VCaP (cell line): ENCODE measurements at regions not wholly inside any gene's neighbourhood (a gene's known extent, or its start where the extent isn't known, plus 50 kb on each side); places are given as distances from the start of the nearest gene placed in this dataset.
A peak's percentile ranks its signal among the peaks of the same experiment; 100 is the strongest.
"Not testable (repeated sequence)": the region's sequence is repeated elsewhere in the genome, so short reads cannot be mapped to it uniquely, and the experiment has no call there.

Experiments
- H3K27ac ChIP-seq: fragments of 450-650 bp; 2 replicates; pipeline ENCODE4 v1.5.1; 2017
- CTCF ChIP-seq: fragments of 450-650 bp; conservative IDR thresholded peaks from 2 replicates; pipeline ENCODE4 v1.5.1; 2017; ENCODE audit warnings: mild to moderate bottlenecking, moderate library complexity

DNA sequence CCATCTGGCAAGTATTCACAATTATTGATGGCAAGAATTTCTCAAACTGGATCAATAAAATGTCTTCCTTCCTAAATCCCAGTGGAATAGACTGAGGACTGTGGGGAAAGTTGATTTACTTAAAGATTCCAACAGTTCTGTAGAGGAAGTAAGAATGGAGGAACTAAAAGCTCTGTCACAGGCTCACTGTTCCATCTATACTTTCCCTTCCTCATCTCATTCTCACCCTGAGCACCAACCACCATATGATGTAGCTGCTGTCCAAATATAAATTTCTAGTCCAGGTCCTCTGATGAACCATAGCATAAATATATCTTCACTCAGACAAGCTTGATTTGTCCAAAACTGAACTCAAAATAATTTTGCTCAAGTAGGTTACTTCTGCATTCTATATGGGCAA lies 786.9 kb downstream of the TTLL7 start:
- not testable (repeated sequence) for H3K27ac ChIP-seq

GRCh38 chr1:83208540-83208939 lies 790.4 kb downstream of the TTLL7 start:
- H3K27ac ChIP-seq, result not testable (repeated sequence)

- H3K27ac ChIP-seq, result not testable (repeated sequence)
Observed at GRCh38 chr1:83194610-83195009, 804.3 kb downstream of the TTLL7 start.

DNA sequence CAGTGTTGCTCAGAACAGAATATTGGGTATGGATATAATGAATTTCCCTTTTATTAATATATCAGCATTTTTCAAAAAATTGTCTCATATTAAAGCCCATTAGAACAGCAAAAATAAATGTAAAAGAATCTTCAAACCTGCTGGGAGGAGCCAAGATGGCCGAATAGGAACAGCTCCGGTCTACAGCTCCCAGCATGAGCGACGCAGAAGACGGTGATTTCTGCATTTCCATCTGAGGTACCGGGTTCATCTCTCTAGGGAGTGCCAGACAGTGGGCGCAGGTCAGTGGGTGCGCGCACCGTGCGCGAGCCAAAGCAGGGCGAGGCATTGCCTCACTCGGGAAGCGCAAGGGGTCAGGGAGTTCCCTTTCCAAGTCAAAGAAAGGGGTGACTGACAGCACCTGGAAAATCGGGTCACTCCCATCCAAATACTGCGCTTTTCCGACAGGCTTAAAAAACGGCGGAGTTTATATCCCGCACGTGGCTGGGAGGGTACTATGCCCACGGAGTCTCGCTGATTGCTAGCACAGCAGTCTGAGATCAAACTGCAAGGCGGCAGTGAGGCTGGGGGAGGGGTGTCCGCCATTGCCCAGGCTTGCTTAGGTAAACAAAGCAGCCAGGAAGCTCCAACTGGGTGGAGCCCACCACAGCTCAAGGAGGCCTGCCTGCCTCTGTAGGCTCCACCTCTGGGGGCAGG lies 816.8 kb downstream of the TTLL7 start:
- peak overlapping the region; percentile 78 for H3K27ac ChIP-seq

GRCh38 chr1:83180621-83181020 lies 818.3 kb downstream of the TTLL7 start:
- H3K27ac ChIP-seq, result not testable (repeated sequence)

GRCh38 chr1:83167634-83168033 lies 831.3 kb downstream of the TTLL7 start:
- H3K27ac ChIP-seq, result not testable (repeated sequence)

- not testable (repeated sequence) for H3K27ac ChIP-seq
Observed at GRCh38 chr1:83163879-83164475, 835.0 kb downstream of the TTLL7 start.

DNA sequence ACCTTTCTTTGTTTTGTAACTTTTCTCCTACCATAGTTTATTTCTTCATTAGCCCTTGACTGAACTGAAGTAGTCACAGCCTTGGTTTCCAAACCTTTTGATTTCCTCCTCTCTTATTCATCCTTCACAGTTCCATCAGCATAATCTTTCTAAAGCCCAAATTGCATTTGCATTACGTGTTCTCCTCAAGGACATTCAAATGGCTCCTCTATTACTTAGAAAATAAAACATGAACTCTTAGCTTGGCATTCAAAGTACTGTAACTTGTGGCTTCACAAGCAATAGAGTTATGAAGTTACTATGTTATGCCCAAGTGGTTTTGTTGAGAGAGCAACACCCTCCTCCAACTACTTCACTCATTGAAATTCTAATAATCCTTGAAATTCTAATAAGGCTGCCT lies 840.0 kb downstream of the TTLL7 start:
- not testable (repeated sequence) for H3K27ac ChIP-seq

- H3K27ac ChIP-seq, result not testable (repeated sequence)
Observed at GRCh38 chr1:83154306-83154705, 844.6 kb downstream of the TTLL7 start.

DNA sequence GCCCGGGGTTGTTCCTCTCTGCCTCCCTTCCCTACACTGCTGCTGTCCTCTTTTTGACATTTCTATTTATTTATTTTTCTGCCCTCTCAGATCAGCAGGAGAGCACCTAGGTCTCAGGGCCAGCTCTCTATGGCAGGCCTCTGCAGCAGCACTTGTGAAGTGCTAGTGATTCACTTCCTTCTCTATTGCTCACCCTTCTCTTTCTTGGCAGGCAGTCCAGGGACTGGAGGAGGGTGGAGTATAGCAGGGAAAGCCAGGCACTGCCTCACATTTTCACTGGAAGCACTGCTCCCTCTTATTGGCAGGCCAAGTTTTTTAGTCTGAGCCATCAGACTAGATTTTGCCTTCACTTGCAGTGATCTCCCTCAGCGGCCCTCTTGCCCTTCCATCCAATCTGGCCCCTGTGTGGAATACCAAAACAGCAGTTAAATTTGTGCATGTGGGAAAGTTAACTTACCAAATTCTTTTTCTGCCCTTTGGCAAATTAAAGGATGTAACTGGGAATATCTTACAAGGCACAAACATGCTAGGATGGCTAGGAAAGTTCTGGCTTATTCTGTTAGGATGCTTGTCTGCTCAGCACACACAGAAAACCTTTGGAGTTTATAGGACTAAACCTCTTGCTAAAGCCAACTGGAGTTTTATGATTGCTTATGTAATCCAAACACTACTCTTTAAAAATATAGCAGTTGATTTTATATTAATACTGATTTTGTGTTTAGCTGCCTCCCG lies 847.6 kb downstream of the TTLL7 start:
- not testable (repeated sequence) for H3K27ac ChIP-seq

GRCh38 chr1:83150479-83150878 lies 848.5 kb downstream of the TTLL7 start:
- H3K27ac ChIP-seq, result not testable (repeated sequence)

GRCh38 chr1:83145820-83146219 lies 853.1 kb downstream of the TTLL7 start:
- H3K27ac ChIP-seq, result not testable (repeated sequence)

- not testable (repeated sequence) for H3K27ac ChIP-seq
Observed at GRCh38 chr1:83142802-83143201, 856.1 kb downstream of the TTLL7 start.

DNA sequence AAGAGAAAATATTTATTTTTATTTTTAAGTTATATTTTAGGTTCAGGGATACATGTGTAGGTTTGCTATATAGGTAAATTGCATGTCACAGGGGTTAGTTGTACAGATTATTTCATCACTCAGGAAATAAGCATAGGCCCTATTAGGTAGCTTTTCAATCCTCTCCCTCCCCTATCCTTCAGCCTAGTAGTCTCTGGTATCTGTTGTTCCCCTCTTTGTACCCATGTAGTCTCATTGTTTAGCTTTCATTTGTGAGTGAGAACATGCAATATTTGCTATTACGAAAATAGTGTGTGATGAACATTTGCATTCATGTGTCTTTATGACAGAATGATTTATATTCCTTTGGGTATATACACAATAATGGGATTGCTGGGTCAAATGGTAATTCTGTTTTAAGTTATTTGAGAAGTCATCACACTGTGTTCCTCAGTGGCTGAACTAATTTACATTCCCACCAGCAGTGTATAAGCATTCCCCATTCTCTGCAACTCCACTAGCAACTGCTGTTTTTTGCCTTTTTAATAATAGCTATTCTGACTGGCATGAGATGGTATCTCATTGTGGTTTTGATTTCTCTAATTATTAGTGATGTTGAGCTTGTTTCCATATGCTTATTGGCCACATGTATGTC lies 863.3 kb downstream of the TTLL7 start:
- not testable (repeated sequence) for H3K27ac ChIP-seq

GRCh38 chr1:83134322-83135014 lies 864.5 kb downstream of the TTLL7 start:
- H3K27ac ChIP-seq, result not testable (repeated sequence)

DNA sequence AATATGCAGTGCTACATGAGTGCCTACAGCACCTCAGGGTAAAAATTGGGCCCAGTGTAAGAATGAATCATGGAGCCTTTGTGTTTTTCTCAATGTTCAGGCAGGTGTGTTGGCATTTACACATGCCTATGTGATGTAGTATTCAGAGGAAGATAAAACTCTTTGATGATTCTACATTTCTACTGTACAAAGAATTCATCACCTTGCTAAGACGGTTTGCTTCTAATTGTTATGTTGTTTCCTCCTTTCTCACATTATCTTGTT lies 867.3 kb downstream of the TTLL7 start:
- no peak overlapping the region for H3K27ac ChIP-seq
- no peak for TF ChIP-seq CTCF
